Lung (tissue), 11 donors: ENCODE measurements at regions not wholly inside any gene's neighbourhood (a gene's known extent, or its start where the extent isn't known, plus 50 kb on each side); places are given as distances from the start of the nearest gene placed in this dataset.

Experiments used
- ATAC-seq: fragments of 200-7000 bp; cut with Tn5 transposase; one replicate; pipeline ENCODE4 v1.9.1; 2020; ENCODE audit warnings: moderate number of reproducible peaks; ENCODE audit not compliant: insufficient read depth, low FRiP score
- DNase-seq, 3 donors: peaks; one replicate each; pipeline ENCODE4 v3.0.0-alpha.2; 2013 to 2017
- H3K27ac ChIP-seq, 2 donors: one replicate each; pipeline ENCODE4 v1.5.1; 2013; ENCODE audit warnings: mild to moderate bottlenecking in 2 of 2, moderate library complexity in 2 of 2, control low read depth in 1 of 2, inconsistent platforms in 1 of 2, low read depth in 1 of 2, low read length in 1 of 2
- H3K27me3 ChIP-seq, 3 donors: one replicate each; pipeline ENCODE4 v1.5.1; 2013; ENCODE audit warnings: low read length in 2 of 3; ENCODE audit not compliant: control insufficient read depth in 3 of 3, insufficient read depth in 3 of 3
- H3K36me3 ChIP-seq, 4 donors: one replicate each; pipeline ENCODE4 v1.5.1; 2013; ENCODE audit warnings: low read length in 4 of 4, mild to moderate bottlenecking in 1 of 4, moderate library complexity in 1 of 4; ENCODE audit not compliant: control insufficient read depth in 4 of 4, insufficient read depth in 4 of 4
- H3K4me1 ChIP-seq, 5 donors: one replicate each; pipeline ENCODE4 v1.5.1; 2013; ENCODE audit warnings: low read length in 5 of 5, mild to moderate bottlenecking in 2 of 5, moderate library complexity in 1 of 5; ENCODE audit not compliant: control insufficient read depth in 5 of 5, insufficient read depth in 5 of 5
- H3K4me3 ChIP-seq: one replicate; pipeline ENCODE4 v1.5.1; 2013; ENCODE audit warnings: mild to moderate bottlenecking, control low read depth, moderate library complexity
- H3K9ac ChIP-seq, 2 donors: one replicate each; pipeline ENCODE4 v1.5.1; 2013; ENCODE audit warnings: low read length in 2 of 2, control low read depth in 1 of 2; ENCODE audit not compliant: insufficient read depth in 1 of 2
- H3K9me3 ChIP-seq, 4 donors: one replicate each; pipeline ENCODE4 v1.5.1; 2013; ENCODE audit warnings: low read length in 3 of 4, mild to moderate bottlenecking in 1 of 4, moderate library complexity in 1 of 4; ENCODE audit not compliant: control insufficient read depth in 4 of 4, insufficient read depth in 3 of 4
- WGBS, 2 donors: extraction: QIAGEN DNeasy Blood & Tissue Kit; methylation state at CpG; one replicate each; pipeline ENCODE4 v1.1.7; 2013; 5-methylcytosine and 5-hydroxymethylcytosine counted together
- TF ChIP-seq, protein P1 (sequence below): IDR thresholded peaks from 2 replicates; pipeline ENCODE4 v1.5.1; 2012; ENCODE audit warnings: mild to moderate bottlenecking; ENCODE audit errors: control extremely low read depth, extremely low read depth
- donor health status: control.
- donor health status: control.
- donor health status: Bipolar disorder and iron deficiency.
- donor health status: healthy.
- donor health status: DM: yes; HTN: yes; CAD: no.

DNA sequence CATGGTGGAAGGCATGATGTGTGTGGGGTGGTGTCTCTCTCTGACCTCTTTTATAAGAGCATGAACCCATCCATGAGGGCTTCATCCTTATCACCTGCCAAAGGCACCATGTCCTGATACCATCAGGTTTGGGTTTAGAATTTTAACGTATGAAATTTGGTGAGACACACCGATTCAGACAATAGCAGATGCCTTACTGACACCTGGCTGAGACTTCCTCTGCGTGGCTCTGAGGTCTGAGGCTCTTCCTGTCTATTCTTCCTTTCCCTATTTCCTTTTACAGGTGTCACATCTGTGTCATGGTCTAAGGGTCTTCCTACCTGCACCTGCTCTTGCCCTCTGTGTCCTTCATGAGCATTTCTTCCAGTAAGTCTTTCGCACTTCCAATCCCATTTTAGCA is 320.7 kb upstream of the CLNK start:
- TF ChIP-seq, protein P1, sequence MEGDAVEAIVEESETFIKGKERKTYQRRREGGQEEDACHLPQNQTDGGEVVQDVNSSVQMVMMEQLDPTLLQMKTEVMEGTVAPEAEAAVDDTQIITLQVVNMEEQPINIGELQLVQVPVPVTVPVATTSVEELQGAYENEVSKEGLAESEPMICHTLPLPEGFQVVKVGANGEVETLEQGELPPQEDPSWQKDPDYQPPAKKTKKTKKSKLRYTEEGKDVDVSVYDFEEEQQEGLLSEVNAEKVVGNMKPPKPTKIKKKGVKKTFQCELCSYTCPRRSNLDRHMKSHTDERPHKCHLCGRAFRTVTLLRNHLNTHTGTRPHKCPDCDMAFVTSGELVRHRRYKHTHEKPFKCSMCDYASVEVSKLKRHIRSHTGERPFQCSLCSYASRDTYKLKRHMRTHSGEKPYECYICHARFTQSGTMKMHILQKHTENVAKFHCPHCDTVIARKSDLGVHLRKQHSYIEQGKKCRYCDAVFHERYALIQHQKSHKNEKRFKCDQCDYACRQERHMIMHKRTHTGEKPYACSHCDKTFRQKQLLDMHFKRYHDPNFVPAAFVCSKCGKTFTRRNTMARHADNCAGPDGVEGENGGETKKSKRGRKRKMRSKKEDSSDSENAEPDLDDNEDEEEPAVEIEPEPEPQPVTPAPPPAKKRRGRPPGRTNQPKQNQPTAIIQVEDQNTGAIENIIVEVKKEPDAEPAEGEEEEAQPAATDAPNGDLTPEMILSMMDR = no peak
- no peaks in the 10 kb centered on the region for H3K9me3 ChIP-seq
- ATAC-seq (no peak), DNase-seq (no peak)
- no peak overlapping the region for H3K27ac ChIP-seq
- H3K9ac ChIP-seq = no peak overlapping the region
- WGBS, 2 donors = 54 to 69% methylated on average over 4 of the region's 4 CpGs
- no peaks in the 10 kb centered on the region for H3K27me3 ChIP-seq
- no peak overlapping the region for H3K4me3 ChIP-seq
- H3K36me3 ChIP-seq = no peaks in the 10 kb centered on the region
- no peaks in the 10 kb centered on the region for H3K4me1 ChIP-seq

- ATAC-seq (no peak), DNase-seq (no peak)
- Histone ChIP-seq H3K9me3 (no peaks in the 10 kb centered on the region), H3K36me3 (no peaks in the 10 kb centered on the region), H3K27me3 (no peaks in the 10 kb centered on the region), H3K4me3 (no peak overlapping the region), H3K27ac (no peak overlapping the region), H3K9ac (no peak overlapping the region), H3K4me1 (no peaks in the 10 kb centered on the region)
- TF ChIP-seq, protein P1 = no peak
- WGBS, 2 donors = 88% methylated on average over 6 of the region's 6 CpGs
Measured at GRCh38 chr4:11004818-11005217, 320.2 kb upstream of the CLNK start.

DNA sequence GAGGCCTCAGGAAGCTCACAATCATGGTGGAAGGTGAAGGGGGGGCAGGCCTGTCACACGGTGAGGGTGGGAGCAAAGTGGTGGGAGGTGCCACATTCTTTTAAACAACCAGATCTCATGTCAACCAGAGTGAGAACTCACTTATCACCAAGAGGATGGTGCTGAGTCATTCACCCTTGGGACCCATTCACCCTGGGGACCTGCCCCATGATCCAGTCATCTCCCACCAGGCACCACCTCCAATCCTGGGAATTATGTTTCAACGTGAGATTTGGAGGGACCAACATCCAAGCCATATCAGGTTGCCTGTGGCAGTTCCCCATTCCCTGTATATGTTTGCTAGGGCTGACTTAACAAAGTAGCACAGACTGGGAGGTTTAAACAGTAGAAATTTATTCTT is 318.4 kb upstream of the CLNK start:
- ATAC-seq = no peak
- no peaks in the 10 kb centered on the region for H3K27me3 ChIP-seq
- H3K9ac ChIP-seq = no peak overlapping the region
- no peak overlapping the region for H3K27ac ChIP-seq
- 75 to 83% methylated on average over 2 of the region's 2 CpGs for WGBS, 2 donors
- H3K4me1 ChIP-seq = no peaks in the 10 kb centered on the region
- TF ChIP-seq, protein P1 = no peak
- no peak for DNase-seq
- no peaks in the 10 kb centered on the region for H3K9me3 ChIP-seq
- no peak overlapping the region for H3K4me3 ChIP-seq
- no peaks in the 10 kb centered on the region for H3K36me3 ChIP-seq

DNA sequence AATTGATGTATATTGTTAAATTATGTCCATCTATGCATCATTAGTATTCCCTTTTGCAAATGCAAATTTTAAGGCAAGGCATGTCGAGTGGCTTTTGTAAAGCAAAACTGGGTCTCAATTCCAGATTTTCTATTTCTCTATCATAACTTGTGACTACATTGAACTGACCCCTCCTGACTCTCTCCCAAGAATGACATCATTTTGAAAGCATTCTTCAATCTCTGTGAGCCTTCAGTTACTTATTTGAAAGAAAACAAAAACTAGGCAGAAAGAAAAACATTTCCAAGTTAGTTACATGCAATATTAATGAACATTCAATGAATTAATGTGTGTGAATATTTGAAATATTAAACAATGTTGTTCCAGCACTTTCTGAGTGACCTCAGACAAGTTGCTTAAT is 314.3 kb upstream of the CLNK start:
- ATAC-seq = no peak
- no peaks in the 10 kb centered on the region for H3K27me3 ChIP-seq
- H3K36me3 ChIP-seq = no peaks in the 10 kb centered on the region
- no peak overlapping the region for H3K4me3 ChIP-seq
- no peak overlapping the region for H3K9ac ChIP-seq
- 77 to 89% methylated on average over 1 of the region's 1 CpG for WGBS, 2 donors
- TF ChIP-seq, protein P1 = no peak
- H3K9me3 ChIP-seq = no peaks in the 10 kb centered on the region
- H3K27ac ChIP-seq = no peak overlapping the region
- H3K4me1 ChIP-seq = no peaks in the 10 kb centered on the region
- DNase-seq = peak in 2 of 3 donors; percentile 41 to 60
